Stimulated activated CD8-positive, alpha-beta memory T cell treated with anti-CD3 and anti-CD28 coated beads, Interleukin-7, amount 100 ng/mL, for 1 hour (primary cell): ENCODE measurements at regions not wholly inside any gene's neighbourhood (a gene's known extent, or its start where the extent isn't known, plus 50 kb on each side); places are given as distances from the start of the nearest gene placed in this dataset.
A peak's percentile ranks its signal among the peaks of the same experiment; 100 is the strongest.
"Not testable (repeated sequence)": the region's sequence is repeated elsewhere in the genome, so short reads cannot be mapped to it uniquely, and the experiment has no call there.

ENCODE experiments used
- DNase-seq, 2 donors: peaks; one replicate each; pipeline ENCODE4 v3.0.0-alpha.2; 2020; ENCODE audit warnings: low read depth in 2 of 2

GRCh38 chr2:47295131-47295980 lies 73.8 kb upstream of the EPCAM start:
- DNase-seq, result no peak

GRCh38 chr2:47293976-47294375 lies 75.1 kb upstream of the EPCAM start:
- DNase-seq, result no peak

- no peak for DNase-seq
These were observed 80.2 kb upstream of the EPCAM start for GRCh38 chr2:47288864-47289263.

- no peak for DNase-seq
These were observed 85.5 kb upstream of the EPCAM start for GRCh38 chr2:47283659-47284058.

- DNase-seq, result no peak
These were observed 86.4 kb upstream of the EPCAM start for GRCh38 chr2:47282621-47283272.

- not testable (repeated sequence) for DNase-seq
These were observed 89.6 kb upstream of the EPCAM start for GRCh38 chr2:47279525-47279924.

DNA sequence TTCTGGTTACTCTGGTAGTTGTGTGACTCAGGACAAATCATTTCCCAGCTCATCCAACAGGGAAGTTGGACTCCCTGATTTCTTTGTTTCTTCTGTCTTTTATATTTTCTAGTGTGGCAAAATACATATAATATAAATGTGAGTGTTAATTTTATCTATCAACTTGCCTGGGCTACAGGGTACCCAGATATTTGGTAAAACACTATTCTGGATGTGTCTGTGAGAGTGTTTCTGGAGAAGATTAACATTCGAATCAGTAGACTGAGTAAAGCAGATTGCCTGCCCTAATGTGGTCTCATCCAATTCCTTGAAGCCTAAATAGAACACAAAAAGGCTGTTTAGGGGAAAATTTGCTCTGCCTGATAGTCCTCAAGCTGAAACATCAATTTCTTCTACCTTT lies 91.1 kb upstream of the EPCAM start:
- DNase-seq, result no peak

GRCh38 chr2:47277187-47277586 lies 91.9 kb upstream of the EPCAM start:
- DNase-seq, result no peak

DNA sequence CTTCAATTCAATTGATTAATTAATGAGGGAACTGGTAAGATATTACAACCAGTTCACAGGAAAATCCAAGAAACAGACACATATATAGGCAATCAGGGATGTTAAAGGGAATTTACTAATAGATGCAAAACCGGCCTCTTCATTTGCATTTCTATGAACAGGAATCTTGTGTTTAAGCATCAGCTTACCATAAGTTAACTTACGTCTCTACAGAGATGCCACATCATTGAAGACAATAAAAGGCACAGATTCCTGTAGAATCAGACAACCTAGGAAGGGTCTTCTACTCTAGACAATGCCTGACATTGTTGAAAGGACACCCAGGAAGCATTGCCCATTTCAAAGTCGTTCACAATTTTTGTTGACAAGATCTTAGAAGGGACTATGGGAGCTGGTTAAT lies 93.0 kb upstream of the EPCAM start:
- DNase-seq, result no peak

- no peak for DNase-seq
These were observed 94.9 kb upstream of the EPCAM start for GRCh38 chr2:47274054-47274782.

DNA sequence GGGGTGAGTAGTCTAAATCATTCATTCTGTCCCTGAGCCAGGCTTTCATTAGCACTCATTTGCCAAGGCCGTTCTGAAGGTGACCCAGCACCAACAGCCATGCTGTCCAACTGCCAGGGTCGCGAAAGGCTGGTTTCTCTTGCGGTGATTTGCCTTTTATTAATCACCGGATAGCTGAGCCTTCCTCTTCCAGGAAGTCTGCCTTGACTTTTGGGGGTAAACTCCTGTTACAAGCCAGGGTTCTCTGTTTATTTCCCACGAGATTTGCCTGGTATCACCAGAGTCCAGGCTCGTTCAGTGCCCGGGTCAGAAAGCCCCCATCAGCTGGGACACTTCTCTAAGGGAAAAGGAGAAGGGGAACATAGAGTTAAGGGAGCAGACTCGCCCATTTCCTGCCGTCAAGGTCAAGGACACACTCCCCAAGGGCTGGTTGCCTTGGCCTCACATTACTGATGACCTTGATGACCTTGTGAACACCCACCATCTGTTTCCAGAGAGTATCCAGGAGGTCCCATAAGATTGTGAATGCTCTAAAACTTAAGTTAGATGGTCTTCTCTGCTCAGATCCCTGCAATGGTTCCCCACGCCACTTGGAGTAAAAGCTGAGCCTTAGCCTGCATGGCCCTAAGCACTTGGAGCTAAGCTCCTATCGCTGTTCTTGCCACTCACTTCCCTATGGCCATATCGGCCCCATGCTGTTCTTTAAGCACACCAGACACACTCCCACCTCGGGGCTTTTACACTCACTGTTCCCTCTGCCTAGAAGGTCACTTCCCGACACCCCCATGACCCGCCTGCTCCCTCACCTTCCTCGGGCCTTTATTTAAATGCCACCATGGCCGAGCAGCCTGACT lies 96.0 kb upstream of the EPCAM start:
- DNase-seq, result no peak

DNA sequence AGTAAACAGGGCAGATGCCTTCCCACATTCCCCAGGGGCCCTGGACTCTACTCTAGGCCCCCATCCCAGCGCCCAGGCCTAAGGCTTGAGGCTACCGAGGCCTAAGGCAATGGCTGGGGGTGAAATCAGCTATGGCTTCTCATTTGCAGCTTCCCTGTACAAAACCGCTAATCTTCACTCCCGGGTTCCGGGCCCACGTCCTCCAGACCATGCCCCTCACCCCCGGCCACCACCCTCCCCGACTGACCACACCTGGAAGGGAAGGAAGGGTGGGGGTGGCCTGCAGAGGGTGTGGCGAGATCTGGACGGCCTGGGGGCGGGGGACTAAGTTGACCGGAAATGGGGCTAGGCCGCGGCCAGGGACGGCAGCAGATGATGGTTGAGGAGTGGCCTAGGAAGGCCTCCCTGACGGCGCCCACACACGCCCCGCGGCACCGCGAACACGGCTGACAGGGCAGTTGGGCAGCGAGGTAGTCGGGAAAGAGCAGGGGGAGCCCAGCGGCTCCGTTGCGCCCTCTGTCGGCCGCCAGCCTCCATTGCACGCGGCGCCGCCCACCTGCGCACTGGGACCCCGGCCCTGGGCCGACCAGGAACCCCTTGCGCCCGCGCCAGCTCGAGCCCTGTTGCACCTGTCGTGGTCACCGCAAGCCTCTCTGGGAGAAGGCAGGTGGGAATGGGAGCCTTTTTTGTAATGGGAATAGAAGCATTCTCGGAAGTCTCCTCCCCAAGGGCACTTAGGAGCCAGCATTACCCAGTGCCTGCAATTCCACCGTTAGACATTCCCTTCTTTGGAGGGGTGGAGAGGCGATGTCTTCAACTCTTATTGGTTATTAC lies 95.9 kb upstream of the CALM2 start:
- peak; percentile 15 to 36 for DNase-seq

DNA sequence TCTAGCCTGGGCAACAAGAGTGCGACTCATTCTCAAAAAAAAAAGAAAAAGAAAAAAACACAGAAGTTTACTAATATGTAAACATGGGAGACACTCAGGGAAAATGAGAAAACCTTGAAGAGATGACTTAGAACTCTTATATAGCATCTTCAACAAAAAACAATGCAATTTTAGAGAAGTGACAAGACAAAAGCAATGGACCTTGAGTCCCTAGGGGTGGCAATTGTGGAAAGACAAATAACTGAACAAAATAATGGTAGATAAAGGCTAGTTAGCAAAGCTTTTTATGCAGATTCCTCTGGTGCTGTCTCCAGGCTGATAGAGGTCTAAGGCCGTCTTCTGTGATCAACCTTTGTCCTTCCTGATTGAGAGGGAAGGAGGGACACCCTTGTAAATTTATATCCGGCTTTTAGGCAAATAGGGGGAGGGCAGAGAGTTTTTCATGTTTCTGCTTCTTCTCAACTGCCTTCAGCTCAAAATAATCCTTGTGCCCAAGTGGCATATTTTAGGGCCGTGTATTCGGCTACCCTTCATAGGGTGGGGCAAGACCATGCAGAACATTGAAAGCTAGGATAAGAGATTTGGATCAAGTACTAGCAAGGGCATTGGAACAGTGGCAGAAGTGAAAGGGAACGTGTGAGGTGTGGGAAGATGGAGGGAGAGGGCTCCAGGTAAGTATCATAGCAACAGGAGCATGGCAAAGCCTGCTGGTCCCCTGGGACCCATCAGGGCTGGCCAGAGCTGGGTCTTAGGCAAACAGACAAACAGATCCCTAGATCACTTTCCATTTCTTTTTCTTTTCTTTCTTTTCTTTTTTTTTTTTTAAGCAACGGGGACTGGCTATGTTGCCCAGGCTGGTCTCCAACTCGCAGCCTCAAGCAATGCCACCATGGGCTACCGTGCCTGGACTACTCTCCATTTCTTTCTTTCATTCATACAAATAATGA lies 95.0 kb upstream of the CALM2 start:
- no peak for DNase-seq

DNA sequence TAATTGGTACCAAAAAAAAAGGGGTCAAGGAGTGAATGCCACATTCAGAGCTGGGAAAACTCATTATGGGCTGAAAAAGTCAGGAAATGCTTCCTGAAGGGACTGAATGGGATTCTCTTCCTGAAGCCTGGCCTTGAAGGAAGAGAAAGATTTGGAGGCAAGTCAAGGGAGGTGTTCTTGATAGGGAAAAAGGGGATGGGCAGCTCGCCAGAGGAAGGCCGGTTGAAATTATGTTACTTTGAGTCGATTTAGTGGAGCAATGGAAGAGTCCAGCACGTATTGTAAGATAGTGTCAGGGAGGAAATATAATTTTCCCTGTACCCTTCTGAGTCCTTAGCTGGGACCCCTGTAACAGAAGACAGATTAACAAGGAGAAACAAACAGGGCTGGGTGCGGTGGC lies 94.1 kb upstream of the CALM2 start:
- DNase-seq, result no peak

- DNase-seq, result no peak
These were observed 93.3 kb upstream of the CALM2 start for GRCh38 chr2:47269316-47270232.

GRCh38 chr2:47267711-47268086 lies 91.4 kb upstream of the CALM2 start:
- no peak for DNase-seq

DNA sequence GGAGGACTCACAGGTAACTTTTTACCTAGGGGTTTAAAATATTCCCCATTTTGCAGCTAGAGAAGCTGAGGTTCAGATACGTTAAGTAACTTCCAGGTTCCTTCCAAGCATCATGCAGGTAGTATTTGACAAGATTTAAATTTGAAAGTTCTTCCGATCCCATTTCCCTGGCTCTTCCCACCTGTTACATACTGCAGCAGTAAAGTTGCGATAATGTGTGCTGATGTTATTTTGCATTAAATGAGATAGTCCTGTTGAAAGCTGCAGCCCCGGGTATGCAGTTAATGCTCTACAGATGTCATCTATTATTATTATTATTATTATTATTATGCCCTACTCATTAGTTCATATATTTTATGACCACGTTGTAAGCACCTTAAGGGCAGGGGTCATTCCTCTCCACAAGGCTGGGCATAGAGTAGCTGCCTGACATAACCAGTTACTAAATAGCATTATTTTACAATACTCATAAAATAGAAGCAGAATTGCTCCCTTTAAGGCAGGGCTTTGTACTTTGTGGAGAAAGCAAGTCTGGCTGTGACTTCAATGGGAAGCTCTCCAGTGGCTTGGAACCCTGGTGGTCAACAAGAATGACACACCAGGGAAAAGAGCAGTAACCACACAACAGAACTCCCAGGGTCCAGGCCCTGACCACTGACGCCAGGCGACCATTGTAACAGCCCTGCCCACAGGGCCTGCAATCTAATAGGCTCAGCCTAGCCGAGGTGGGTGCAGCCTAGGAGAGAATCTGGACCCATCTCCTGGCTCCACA lies 90.8 kb upstream of the CALM2 start:
- DNase-seq, result no peak

GRCh38 chr2:47265751-47266231 lies 89.5 kb upstream of the CALM2 start:
- DNase-seq, result no peak
